AG09309 (cell line): ENCODE measurements at regions not wholly inside any gene's neighbourhood (a gene's known extent, or its start where the extent isn't known, plus 50 kb on each side); places are given as distances from the start of the nearest gene placed in this dataset.

Source experiments
- DNase-seq: peaks from one replicate; pipeline ENCODE4 v3.0.0-alpha.2; 2010; ENCODE audit warnings: low read depth
- H3K4me3 ChIP-seq: 2 replicates; pipeline ENCODE4 v1.5.1; 2011; ENCODE audit warnings: mild to moderate bottlenecking, low read depth, low read length, moderate library complexity; ENCODE audit not compliant: control insufficient read depth
- TF ChIP-seq, protein P1 (sequence below): IDR thresholded peaks from 2 replicates; pipeline ENCODE4 v1.5.1; 2011; ENCODE audit warnings: mild to moderate bottlenecking, low read depth, low read length, inconsistent platforms; ENCODE audit not compliant: insufficient read depth, control insufficient read depth; ENCODE audit errors: missing control alignments

DNA sequence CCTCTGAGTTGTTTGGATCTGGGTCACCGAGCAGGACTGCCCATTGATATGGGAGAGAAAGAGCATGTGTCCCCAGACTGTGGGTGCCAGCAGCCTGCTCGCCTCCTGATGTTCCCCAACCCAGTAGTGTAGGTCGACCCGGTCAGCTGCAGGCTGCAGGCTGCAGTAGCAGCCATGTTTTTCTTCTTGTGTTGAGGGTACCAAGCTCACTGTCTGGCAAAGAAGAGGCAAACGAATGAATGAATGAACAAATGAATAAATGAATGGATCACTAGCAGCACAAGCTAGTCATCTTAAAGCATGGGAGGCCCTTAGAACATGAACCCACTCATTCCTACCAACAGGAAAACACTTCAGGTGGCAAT is 293.2 kb downstream of the SOX9 start:
- TF ChIP-seq, protein P1, sequence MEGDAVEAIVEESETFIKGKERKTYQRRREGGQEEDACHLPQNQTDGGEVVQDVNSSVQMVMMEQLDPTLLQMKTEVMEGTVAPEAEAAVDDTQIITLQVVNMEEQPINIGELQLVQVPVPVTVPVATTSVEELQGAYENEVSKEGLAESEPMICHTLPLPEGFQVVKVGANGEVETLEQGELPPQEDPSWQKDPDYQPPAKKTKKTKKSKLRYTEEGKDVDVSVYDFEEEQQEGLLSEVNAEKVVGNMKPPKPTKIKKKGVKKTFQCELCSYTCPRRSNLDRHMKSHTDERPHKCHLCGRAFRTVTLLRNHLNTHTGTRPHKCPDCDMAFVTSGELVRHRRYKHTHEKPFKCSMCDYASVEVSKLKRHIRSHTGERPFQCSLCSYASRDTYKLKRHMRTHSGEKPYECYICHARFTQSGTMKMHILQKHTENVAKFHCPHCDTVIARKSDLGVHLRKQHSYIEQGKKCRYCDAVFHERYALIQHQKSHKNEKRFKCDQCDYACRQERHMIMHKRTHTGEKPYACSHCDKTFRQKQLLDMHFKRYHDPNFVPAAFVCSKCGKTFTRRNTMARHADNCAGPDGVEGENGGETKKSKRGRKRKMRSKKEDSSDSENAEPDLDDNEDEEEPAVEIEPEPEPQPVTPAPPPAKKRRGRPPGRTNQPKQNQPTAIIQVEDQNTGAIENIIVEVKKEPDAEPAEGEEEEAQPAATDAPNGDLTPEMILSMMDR = no peak
- no peak for DNase-seq
- H3K4me3 ChIP-seq = no peak overlapping the region

DNA sequence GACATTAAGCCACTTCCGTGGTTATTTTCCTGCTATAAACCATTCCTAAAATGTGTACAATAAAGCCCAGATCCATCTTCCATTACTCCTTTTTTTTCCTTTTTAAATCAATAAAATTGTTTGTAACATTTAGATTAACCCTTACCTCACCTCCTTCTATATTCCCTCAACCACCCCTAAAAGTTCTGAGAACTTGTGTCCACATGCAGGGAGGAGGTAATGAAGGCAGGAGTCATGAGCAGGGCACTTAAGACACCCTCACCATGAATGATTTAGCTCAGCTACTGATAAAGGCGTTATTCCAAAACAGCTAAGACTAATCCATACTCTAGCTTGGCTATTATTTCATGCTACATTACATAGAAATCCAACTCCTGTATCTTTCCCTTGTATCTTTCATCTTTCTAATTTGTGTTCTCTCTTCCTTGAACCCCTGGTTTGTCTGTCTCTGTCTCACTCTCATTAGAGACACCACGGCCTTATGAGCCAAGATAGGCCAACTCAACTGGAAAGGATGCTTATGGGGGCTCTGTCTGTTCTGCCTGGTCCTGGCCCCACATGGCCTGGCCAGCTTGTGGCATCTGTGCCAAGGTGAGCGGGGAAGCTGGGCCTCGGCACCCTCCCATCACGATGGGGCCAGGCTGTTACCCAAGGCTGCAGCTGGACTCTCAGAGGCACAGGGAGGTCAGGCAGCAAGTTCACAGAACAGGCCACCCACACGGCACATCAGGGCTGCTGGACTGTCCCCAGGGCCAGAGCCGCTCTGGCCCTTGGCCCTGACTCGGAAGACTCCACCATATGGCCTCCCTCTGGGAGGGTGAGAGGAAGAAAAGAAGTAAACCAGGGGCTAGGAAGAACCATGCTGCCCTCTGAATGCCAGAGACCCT is 294.4 kb downstream of the SOX9 start:
- H3K4me3 ChIP-seq = no peak overlapping the region
- no peak for DNase-seq
- TF ChIP-seq, protein P1 = no peak

DNA sequence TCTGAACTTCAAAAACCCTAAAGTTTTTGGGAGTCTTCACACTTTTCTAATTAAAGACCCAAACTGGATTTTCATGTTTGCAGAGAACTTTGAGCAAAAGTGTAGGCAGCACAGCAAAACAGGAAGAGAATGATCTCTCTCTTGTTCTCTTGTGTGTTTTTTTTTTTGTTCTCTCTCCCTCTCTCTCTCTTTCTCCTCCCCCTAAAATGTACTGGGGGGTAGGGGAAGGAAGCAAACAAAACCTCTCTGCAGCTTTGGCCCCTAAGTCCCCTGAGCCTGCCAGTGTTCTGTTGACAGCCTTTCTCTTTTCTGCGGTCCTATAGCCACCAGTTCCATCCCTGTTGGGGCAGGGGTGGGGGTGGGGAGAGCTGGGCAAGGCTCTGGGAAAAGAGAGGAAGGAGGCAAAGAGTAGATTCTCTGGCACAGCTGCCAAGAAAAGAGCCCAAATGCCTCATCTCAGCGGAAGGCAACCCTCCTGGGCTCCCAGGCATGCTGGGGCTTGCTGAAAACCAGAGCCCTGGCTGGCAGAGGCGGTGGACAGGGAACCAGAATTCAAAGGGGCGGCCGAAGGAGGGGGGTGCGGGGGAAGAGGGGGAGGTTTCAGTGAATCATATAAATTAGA is 295.3 kb downstream of the SOX9 start:
- DNase-seq = no peak
- TF ChIP-seq, protein P1 = no peak

DNA sequence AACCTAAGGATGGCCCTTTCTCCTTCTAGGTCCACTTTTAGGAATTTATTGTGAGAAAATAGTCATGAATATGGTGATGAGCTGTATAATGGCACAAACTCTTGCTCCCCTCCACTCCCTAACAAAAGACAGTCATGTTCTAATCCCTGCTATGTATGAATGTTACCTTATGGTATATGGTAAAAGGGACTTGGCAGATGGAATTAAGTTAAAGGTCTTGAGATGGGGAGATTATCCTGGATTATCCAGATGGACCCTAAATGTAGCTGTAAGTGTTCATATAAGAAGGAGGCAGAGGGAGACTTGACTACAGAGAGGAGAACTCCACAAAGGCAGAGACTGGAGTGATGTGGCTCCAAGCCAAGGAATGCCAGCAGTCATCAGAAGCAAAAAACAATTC is 296.1 kb downstream of the SOX9 start:
- TF ChIP-seq, protein P1 = no peak
- H3K4me3 ChIP-seq = no peak overlapping the region
- no peak for DNase-seq

More for the DNA sequence above, 295.3 kb downstream of the SOX9 start:
- H3K4me3 ChIP-seq = no peak overlapping the region

DNA sequence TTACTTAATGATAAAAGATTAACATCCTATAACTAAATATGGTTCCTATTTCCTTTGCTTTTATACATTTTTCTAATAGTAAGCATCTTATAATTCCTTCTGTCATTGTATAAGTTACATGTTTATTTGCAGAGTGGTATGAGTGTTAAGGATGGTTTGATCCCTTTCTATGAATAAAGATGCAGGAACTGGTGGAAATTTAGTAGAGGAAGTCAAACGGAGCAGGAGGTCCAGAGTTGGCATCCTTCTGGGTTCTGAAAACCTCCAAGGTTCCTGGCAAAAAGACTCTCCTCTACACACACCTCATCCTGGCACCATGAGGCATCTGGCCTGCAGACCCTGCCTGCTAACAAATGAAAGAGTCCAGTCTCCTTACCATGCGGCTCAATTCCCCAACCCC is 296.8 kb downstream of the SOX9 start:
- DNase-seq = no peak
- no peak overlapping the region for H3K4me3 ChIP-seq
- TF ChIP-seq, protein P1 = no peak

DNA sequence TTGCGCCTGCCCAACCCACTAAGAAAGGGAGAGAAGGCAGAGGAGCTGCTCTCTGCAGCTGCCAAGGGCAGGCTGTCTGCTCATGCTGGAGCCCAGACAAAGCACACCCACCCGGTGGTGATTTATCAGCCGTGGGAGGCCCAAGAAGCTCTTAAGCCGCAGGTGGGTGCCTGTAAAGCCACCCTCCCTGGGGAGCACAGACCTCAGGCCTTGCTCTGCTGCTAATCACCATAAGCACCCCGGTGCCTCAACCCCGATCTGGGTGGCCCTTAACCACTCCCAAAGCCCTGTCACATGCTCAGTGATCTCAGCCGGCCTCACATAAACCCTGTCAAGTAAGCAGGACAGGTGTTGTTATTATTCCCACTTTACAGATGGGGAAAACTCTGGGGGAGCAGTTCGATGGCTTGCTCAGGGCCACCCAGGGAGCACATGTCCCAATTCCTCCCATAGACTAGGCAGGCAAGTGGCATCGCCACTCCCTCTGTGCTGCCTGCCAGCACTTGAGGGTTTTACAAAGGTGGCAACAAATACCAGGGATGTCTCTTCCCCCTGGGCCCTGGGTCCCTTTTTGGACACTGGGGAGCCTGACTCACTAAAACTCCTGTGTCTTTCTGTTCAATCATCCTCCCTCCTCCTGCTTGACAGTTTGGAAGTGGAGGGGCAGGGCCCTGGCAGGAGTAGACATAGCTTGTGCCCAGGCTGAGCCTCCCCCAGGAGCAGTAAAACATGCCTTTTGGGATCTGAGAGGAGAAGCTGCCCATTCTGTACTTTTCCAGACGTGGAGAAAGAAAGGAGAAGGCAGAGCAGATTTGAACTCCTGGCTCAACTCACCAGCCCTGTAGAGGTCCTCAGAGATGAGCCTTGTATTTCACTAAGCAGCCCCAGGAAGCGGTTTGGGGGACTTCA is 299.3 kb downstream of the SOX9 start:
- H3K4me3 ChIP-seq = no peak overlapping the region
- TF ChIP-seq, protein P1 = no peak
- DNase-seq = no peak
